Tibial artery (tissue), 4 donors: ENCODE measurements at regions not wholly inside any gene's neighbourhood (a gene's known extent, or its start where the extent isn't known, plus 50 kb on each side); places are given as distances from the start of the nearest gene placed in this dataset.

Experiments used
- DNase-seq, 2 donors: peaks; one replicate each; pipeline ENCODE4 v3.0.0-alpha.2; 2019
- H3K27ac ChIP-seq, 2 donors: fragments of 200-600 bp; sonication (generic) in 1 of 2; 1 replicate in 1 of 2; 2 replicates in 1 of 2; pipeline ENCODE4 v1.5.1; 2018 to 2019; ENCODE audit warnings: mild to moderate bottlenecking in 1 of 2
- H3K27me3 ChIP-seq, 2 donors: fragments of 200-600 bp; sonication (generic) in 1 of 2; one replicate each; pipeline versions ENCODE4 v1.5.1 to v1.6.0; 2016 to 2019
- H3K36me3 ChIP-seq, 3 donors: fragments of 200-600 bp; sonication (generic) in 2 of 3; one replicate each; pipeline ENCODE4 v1.5.1; 2016 to 2019; ENCODE audit warnings: mild to moderate bottlenecking in 2 of 3
- H3K4me1 ChIP-seq, 4 donors: fragments of 200-600 bp; sonication (generic) in 2 of 4; 1 replicate in 3 of 4; 2 replicates in 1 of 4; pipeline ENCODE4 v1.5.1; 2016 to 2019
- H3K4me3 ChIP-seq, 2 donors: fragments of 200-600 bp; sonication (generic) in 1 of 2; 1 replicate in 1 of 2; 2 replicates in 1 of 2; pipeline ENCODE4 v1.5.1; 2018 to 2019; ENCODE audit warnings: mild to moderate bottlenecking in 2 of 2
- H3K9me3 ChIP-seq, 3 donors: fragments of 200-600 bp; sonication (generic) in 1 of 3; one replicate each; pipeline ENCODE4 v1.5.1; 2016 to 2019
- CTCF ChIP-seq, 2 experiments: fragments of 200-600 bp in 1 of 2; fragments of 450-650 bp in 1 of 2; IDR thresholded peaks; one replicate each; pipeline ENCODE4 v1.5.1; 2017 to 2019; ENCODE audit warnings: antibody characterized with exemption in 2 of 2, mild to moderate bottlenecking in 1 of 2, moderate library complexity in 1 of 2
- intact Hi-C: fragments of 100-400 bp; cut with DNase I; formaldehyde crosslinking; loops from one replicate; pipeline ENCODE4 v1.15.0; 2023; ENCODE audit warnings: low total_unique reads

- Histone ChIP-seq H3K27ac (no peak overlapping the region), H3K4me1 (peaks cover 0 to 4% (median 0%) of the 10 kb centered on the region in 4 donors), H3K36me3 (no peaks in the 10 kb centered on the region), H3K27me3 (no peaks in the 10 kb centered on the region), H3K9me3 (no peaks in the 10 kb centered on the region), H3K4me3 (no peak overlapping the region)
- no peak for DNase-seq
- intact Hi-C loops, result no loop called here
- TF ChIP-seq CTCF (IDR thresholded peaks at IDR 0.05), result no peak
These were observed 189.5 kb upstream of the DTNBP1 start for GRCh38 chr6:15852289-15852688.

- intact Hi-C loops, result no loop called here
- no peak for TF ChIP-seq CTCF (IDR thresholded peaks at IDR 0.05)
- no peak for DNase-seq
- Histone ChIP-seq H3K27ac (no peak overlapping the region), H3K9me3 (no peaks in the 10 kb centered on the region), H3K27me3 (no peaks in the 10 kb centered on the region), H3K4me1 (no peaks in the 10 kb centered on the region), H3K36me3 (no peaks in the 10 kb centered on the region), H3K4me3 (no peak overlapping the region)
These were observed 186.6 kb upstream of the DTNBP1 start for GRCh38 chr6:15849395-15849794.

- no peak for TF ChIP-seq CTCF (IDR thresholded peaks at IDR 0.05)
- Histone ChIP-seq H3K9me3 (no peaks in the 10 kb centered on the region), H3K4me3 (no peak overlapping the region), H3K4me1 (no peaks in the 10 kb centered on the region), H3K36me3 (no peaks in the 10 kb centered on the region), H3K27me3 (no peaks in the 10 kb centered on the region), H3K27ac (no peak overlapping the region)
- no peak for DNase-seq
- intact Hi-C loops, result no loop called here
These were observed 182.7 kb upstream of the DTNBP1 start for GRCh38 chr6:15845492-15845891.

- no peaks in the 10 kb centered on the region for H3K27me3 ChIP-seq
- intact Hi-C loops, result no loop called here
- H3K9me3 ChIP-seq, result no peaks in the 10 kb centered on the region
- H3K27ac ChIP-seq, result no peak overlapping the region
- no peak overlapping the region for H3K4me3 ChIP-seq
- H3K4me1 ChIP-seq, result no peaks in the 10 kb centered on the region
- H3K36me3 ChIP-seq, result no peaks in the 10 kb centered on the region
- no peak for DNase-seq
- TF ChIP-seq CTCF (IDR thresholded peaks at IDR 0.05), result no peak
These were observed 180.9 kb upstream of the DTNBP1 start for GRCh38 chr6:15843764-15844163.

- Histone ChIP-seq H3K4me3 (no peak overlapping the region), H3K4me1 (no peaks in the 10 kb centered on the region), H3K27me3 (no peaks in the 10 kb centered on the region), H3K36me3 (no peaks in the 10 kb centered on the region), H3K27ac (no peak overlapping the region), H3K9me3 (no peaks in the 10 kb centered on the region)
- intact Hi-C loops, result no loop called here
- no peak for DNase-seq
- no peak for TF ChIP-seq CTCF (IDR thresholded peaks at IDR 0.05)
These were observed 180.4 kb upstream of the DTNBP1 start for GRCh38 chr6:15843226-15843625.

- Histone ChIP-seq H3K4me1 (no peaks in the 10 kb centered on the region), H3K36me3 (no peaks in the 10 kb centered on the region), H3K9me3 (no peaks in the 10 kb centered on the region), H3K4me3 (no peak overlapping the region), H3K27me3 (no peaks in the 10 kb centered on the region), H3K27ac (no peak overlapping the region)
- intact Hi-C loops, result no loop called here
- no peak for TF ChIP-seq CTCF (IDR thresholded peaks at IDR 0.05)
- DNase-seq, result peak in 1 of 2 donors; percentile 20
These were observed 179.9 kb upstream of the DTNBP1 start for GRCh38 chr6:15842727-15843117.
